Endothelial cell of umbilical vein (primary cell): ENCODE measurements at regions not wholly inside any gene's neighbourhood (a gene's known extent, or its start where the extent isn't known, plus 50 kb on each side); places are given as distances from the start of the nearest gene placed in this dataset.

Experiments
- BruUV-seq: library from RNA; stranded (reverse); fragments of 400-500 nt; replicated peaks from 2 replicates; lab custom pipeline; 2021; lab: Mats Ljungman, UMichigan
- CTCF ChIA-PET: fragments of 300-600, 350-600 bp; sonication (Branson Sonifier 250); formaldehyde crosslinking; loops from one replicate; lab custom pipeline; 2021; ENCODE audit warnings: antibody characterized with exemption, inconsistent platforms; lab: Charles Lee
- POLR2A ChIA-PET: fragments of 300-600, 350-600 bp; sonication (Branson Sonifier 250); formaldehyde crosslinking; loops from one replicate; lab custom pipeline; 2021; ENCODE audit warnings: antibody characterized with exemption, inconsistent platforms; lab: Charles Lee
- DNase-seq: peaks from one replicate; pipeline ENCODE4 v3.0.0-alpha.2; 2011; ENCODE audit warnings: low read depth, low spot score
- FAIRE-seq: peaks from 2 replicates; lab custom pipeline; 2011; peaks lifted over from hg19 to GRCh38; lab: Jason Lieb, UNC
- H2AFZ ChIP-seq: 2 replicates; pipeline ENCODE4 v1.6.0; 2012; ENCODE audit warnings: low read depth, low read length, control low read depth, inconsistent platforms
- H3K27ac ChIP-seq: 2 replicates; pipeline ENCODE4 v1.5.1; 2011; ENCODE audit warnings: low read depth, mild to moderate bottlenecking, control low read depth, low read length, moderate library complexity; ENCODE audit not compliant: insufficient read depth
- H3K27me3 ChIP-seq, 2 experiments: 2 replicates each; pipeline versions ENCODE4 v1.6.0 to v1.6.1; 2011; ENCODE audit warnings: low read length in 2 of 2, mixed read lengths in 1 of 2; ENCODE audit not compliant: control insufficient read depth in 2 of 2, insufficient read depth in 2 of 2
- H3K36me3 ChIP-seq, 2 experiments: 2 replicates in 1 of 2; 3 replicates in 1 of 2; pipeline ENCODE4 v1.5.1; 2011; ENCODE audit warnings: low read length in 2 of 2, mild to moderate bottlenecking in 1 of 2, moderate library complexity in 1 of 2; ENCODE audit not compliant: control insufficient read depth in 2 of 2, insufficient read depth in 2 of 2; ENCODE audit errors: extremely low read depth in 1 of 2
- H3K4me1 ChIP-seq: 3 replicates; pipeline ENCODE4 v1.5.1; 2011; ENCODE audit warnings: mild to moderate bottlenecking, low read length; ENCODE audit not compliant: control insufficient read depth, insufficient read depth; ENCODE audit errors: extremely low read depth
- H3K4me2 ChIP-seq: 2 replicates; pipeline ENCODE4 v1.6.1; 2011; ENCODE audit warnings: low read length, control low read depth, mixed read lengths; ENCODE audit not compliant: insufficient read depth
- H3K4me3 ChIP-seq, 3 experiments: fragments of 200-600 bp in 1 of 3; sonication (generic), shearing (Covaris generic) in 1 of 3; replicated peaks in 1 of 3; 2 replicates each; pipeline ENCODE4 v1.5.1; 2011 to 2016; ENCODE audit warnings: control low read depth in 3 of 3, low read length in 3 of 3, mild to moderate bottlenecking in 2 of 3, inconsistent platforms in 1 of 3, low read depth in 1 of 3, moderate library complexity in 1 of 3; ENCODE audit not compliant: insufficient read depth in 1 of 3
- H3K79me2 ChIP-seq: 2 replicates; pipeline ENCODE4 v1.6.0; 2012; ENCODE audit warnings: low read length, inconsistent platforms; ENCODE audit not compliant: control insufficient read depth, insufficient read depth
- H3K9ac ChIP-seq: replicated peaks from 2 replicates; pipeline ENCODE3; 2011; ENCODE audit warnings: low read length, control low read depth; ENCODE audit not compliant: insufficient read depth; ENCODE audit errors: extremely low read depth
- H3K9me1 ChIP-seq: replicated peaks from 3 replicates; pipeline ENCODE4 v1.6.0; 2011; ENCODE audit warnings: mild to moderate bottlenecking, low read length; ENCODE audit not compliant: control insufficient read depth, insufficient read depth; ENCODE audit errors: extremely low read depth
- H3K9me3 ChIP-seq: replicated peaks from 2 replicates; pipeline ENCODE4 v1.5.1; 2012; ENCODE audit warnings: low read length, inconsistent platforms; ENCODE audit not compliant: control insufficient read depth, insufficient read depth
- H4K20me1 ChIP-seq: replicated peaks from 2 replicates; pipeline ENCODE3; 2011; ENCODE audit warnings: mild to moderate bottlenecking, low read length; ENCODE audit not compliant: control insufficient read depth, insufficient read depth; ENCODE audit errors: extremely low read depth
- EZH2 ChIP-seq: IDR thresholded peaks from 2 replicates; pipeline ENCODE4 v1.6.1; 2012; ENCODE audit warnings: borderline replicate concordance, low read depth, mild to moderate bottlenecking, moderate library complexity, low read length, inconsistent platforms; ENCODE audit not compliant: severe bottlenecking
- FOS ChIP-seq: IDR thresholded peaks from 2 replicates; pipeline ENCODE4 v1.6.1; 2011; ENCODE audit warnings: mild to moderate bottlenecking, low read length, moderate library complexity, borderline replicate concordance; ENCODE audit not compliant: insufficient read depth
- GATA2 ChIP-seq: IDR thresholded peaks from 2 replicates; pipeline ENCODE4 v1.7.0; 2011; ENCODE audit warnings: low read depth, mild to moderate bottlenecking, moderate library complexity, mixed read lengths, low read length; ENCODE audit not compliant: insufficient read length, insufficient read depth
- JUN ChIP-seq: IDR thresholded peaks from 2 replicates; pipeline ENCODE4 v1.6.1; 2011; ENCODE audit warnings: borderline replicate concordance, low read depth; ENCODE audit not compliant: insufficient read length, insufficient read depth
- MAX ChIP-seq: IDR thresholded peaks from 2 replicates; pipeline ENCODE4 v1.6.1; 2011; ENCODE audit not compliant: insufficient read depth, insufficient read length
- MYC ChIP-seq: IDR thresholded peaks from one replicate; pipeline ENCODE4 v1.6.1; 2011; ENCODE audit warnings: mild to moderate bottlenecking, low read depth, low read length
- POLR2A ChIP-seq: IDR thresholded peaks from 2 replicates; pipeline ENCODE4 v1.6.1; 2012; ENCODE audit warnings: low read depth, mild to moderate bottlenecking, control low read depth, low read length
- POLR2AphosphoS5 ChIP-seq: IDR thresholded peaks from 2 replicates; pipeline ENCODE4 v1.6.1; 2012; ENCODE audit warnings: low read depth, mild to moderate bottlenecking, control low read depth, low read length, moderate library complexity; ENCODE audit not compliant: insufficient read depth
- dilution Hi-C: fragments of 300-500 bp; cut with MboI; formaldehyde crosslinking; loops from one replicate; pipeline ENCODE4 v1.15.0; 2019; ENCODE audit warnings: low sequenced_read_pairs; ENCODE audit not compliant: extremely low pct_ligation_motif_present
- intact Hi-C: fragments of 100-400 bp; cut with micrococcal nuclease; formaldehyde crosslinking; loops from one replicate; pipeline ENCODE4 v1.10.0; 2022
- TF ChIP-seq, protein P1 (sequence below), 2 donors: IDR thresholded peaks; 1 replicate in 1 of 2; 2 replicates in 1 of 2; pipeline ENCODE4 v1.5.1; 2011; ENCODE audit warnings: low read length in 2 of 2, mild to moderate bottlenecking in 2 of 2, moderate library complexity in 2 of 2, control low read depth in 1 of 2, inconsistent platforms in 1 of 2, low read depth in 1 of 2; ENCODE audit not compliant: insufficient read depth in 1 of 2; ENCODE audit errors: extremely low read depth in 1 of 2

DNA sequence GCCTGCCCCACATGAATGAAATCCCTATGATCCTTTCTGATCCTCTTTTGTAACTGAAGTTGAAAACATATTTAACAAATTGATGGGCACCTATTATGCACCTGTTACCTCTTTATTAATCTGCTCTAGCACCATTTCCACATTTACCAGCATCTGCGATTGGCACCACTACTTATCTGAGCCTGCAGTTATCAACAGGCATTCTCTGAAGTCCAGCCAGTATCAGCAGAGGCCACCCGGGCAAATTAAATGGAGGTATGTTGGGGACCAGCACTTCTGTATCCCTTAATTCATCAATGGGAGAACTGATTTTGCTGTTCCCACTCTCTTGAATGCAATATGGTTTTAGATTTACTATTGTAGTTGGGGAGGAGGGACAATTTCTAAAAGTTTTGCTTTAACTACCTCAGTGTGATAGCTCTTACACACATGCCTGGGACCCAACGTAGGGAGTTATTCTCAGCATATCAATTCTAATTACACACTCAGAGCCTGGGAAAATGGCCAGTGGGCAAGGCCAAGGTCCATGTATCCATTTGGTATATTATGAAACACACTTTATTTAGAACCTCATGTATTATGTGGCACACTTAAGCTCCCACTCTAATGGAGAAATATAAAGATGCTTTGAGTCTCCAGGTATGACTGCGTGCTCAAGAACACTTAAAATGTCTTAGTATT lies 1927.1 kb upstream of the PCDH7 start:
- CTCF ChIA-PET = no interaction called here
- DNase-seq = no peak
- Histone ChIP-seq H2AFZ (no peak overlapping the region), H3K4me2 (no peak overlapping the region), H3K27ac (no peak overlapping the region), H3K9ac (no peak overlapping the region), H4K20me1 (no peaks in the 10 kb centered on the region), H3K27me3 (no peaks in the 10 kb centered on the region), H3K9me1 (no peaks in the 10 kb centered on the region), H3K4me3 (no peak overlapping the region), H3K4me1 (no peaks in the 10 kb centered on the region), H3K9me3 (no peaks in the 10 kb centered on the region), H3K36me3 (no peaks in the 10 kb centered on the region), H3K79me2 (no peaks in the 10 kb centered on the region)
- TF ChIP-seq EZH2 (no peak), POLR2A (no peak), MYC (no peak), POLR2AphosphoS5 (no peak), FOS (no peak), GATA2 (no peak), MAX (no peak), JUN (no peak)
- TF ChIP-seq, protein P1, sequence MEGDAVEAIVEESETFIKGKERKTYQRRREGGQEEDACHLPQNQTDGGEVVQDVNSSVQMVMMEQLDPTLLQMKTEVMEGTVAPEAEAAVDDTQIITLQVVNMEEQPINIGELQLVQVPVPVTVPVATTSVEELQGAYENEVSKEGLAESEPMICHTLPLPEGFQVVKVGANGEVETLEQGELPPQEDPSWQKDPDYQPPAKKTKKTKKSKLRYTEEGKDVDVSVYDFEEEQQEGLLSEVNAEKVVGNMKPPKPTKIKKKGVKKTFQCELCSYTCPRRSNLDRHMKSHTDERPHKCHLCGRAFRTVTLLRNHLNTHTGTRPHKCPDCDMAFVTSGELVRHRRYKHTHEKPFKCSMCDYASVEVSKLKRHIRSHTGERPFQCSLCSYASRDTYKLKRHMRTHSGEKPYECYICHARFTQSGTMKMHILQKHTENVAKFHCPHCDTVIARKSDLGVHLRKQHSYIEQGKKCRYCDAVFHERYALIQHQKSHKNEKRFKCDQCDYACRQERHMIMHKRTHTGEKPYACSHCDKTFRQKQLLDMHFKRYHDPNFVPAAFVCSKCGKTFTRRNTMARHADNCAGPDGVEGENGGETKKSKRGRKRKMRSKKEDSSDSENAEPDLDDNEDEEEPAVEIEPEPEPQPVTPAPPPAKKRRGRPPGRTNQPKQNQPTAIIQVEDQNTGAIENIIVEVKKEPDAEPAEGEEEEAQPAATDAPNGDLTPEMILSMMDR (IDR thresholded peaks at IDR 0.05; ENCODE audit: extremely low read depth in 1 of 2, insufficient read depth in 1 of 2, low read depth in 1 of 2, low read length in 2 of 2) = no peak
- dilution Hi-C loops = no loop called here
- POLR2A ChIA-PET = no interaction called here
- intact Hi-C loops = no loop called here
- no TSS peak for BruUV-seq
- FAIRE-seq = no peak
